ENCODE measurements at regions not wholly inside any gene's neighbourhood (a gene's known extent, or its start where the extent isn't known, plus 50 kb on each side); places are given as distances from the start of the nearest gene placed in this dataset.
"Not testable (repeated sequence)": the region's sequence is repeated elsewhere in the genome, so short reads cannot be mapped to it uniquely, and the experiment has no call there.

- no peak for DNase-seq
Measured at GRCh38 chr15:81897057-81897677, 148.7 kb downstream of the MEX3B start.

- no peak for DNase-seq
Measured at GRCh38 chr15:81896356-81896755, 149.5 kb downstream of the MEX3B start.

- no peak for DNase-seq
Measured at GRCh38 chr15:81895723-81896122, 150.1 kb downstream of the MEX3B start.

- DNase-seq = no peak
Measured at GRCh38 chr15:81894061-81894460, 151.8 kb downstream of the MEX3B start.

GRCh38 chr15:81893182-81893835 is 152.5 kb downstream of the MEX3B start:
- DNase-seq = no peak

- no peak for DNase-seq
Measured at GRCh38 chr15:81890496-81890895, 155.3 kb downstream of the MEX3B start.

GRCh38 chr15:81889485-81889881 is 156.3 kb downstream of the MEX3B start:
- no peak for DNase-seq

- DNase-seq = no peak
Measured at GRCh38 chr15:81888748-81889484, 156.9 kb downstream of the MEX3B start.

- DNase-seq = no peak
Measured at GRCh38 chr15:81887912-81888311, 157.9 kb downstream of the MEX3B start.

- DNase-seq = not testable (repeated sequence)
Measured at GRCh38 chr15:81887188-81887587, 158.6 kb downstream of the MEX3B start.

- no peak for DNase-seq
Measured at GRCh38 chr15:81886591-81886990, 159.2 kb downstream of the MEX3B start.

- no peak for DNase-seq
Measured at GRCh38 chr15:81886080-81886479, 159.7 kb downstream of the MEX3B start.

GRCh38 chr15:81885135-81885534 is 160.7 kb downstream of the MEX3B start:
- DNase-seq = no peak

GRCh38 chr15:81882504-81882903 is 163.3 kb downstream of the MEX3B start:
- DNase-seq = no peak

- DNase-seq = no peak
Measured at GRCh38 chr15:81880833-81881232, 165.0 kb downstream of the MEX3B start.

- no peak for DNase-seq
Measured at GRCh38 chr15:81880314-81880713, 165.5 kb downstream of the MEX3B start.

- not testable (repeated sequence) for DNase-seq
Measured at GRCh38 chr15:81875717-81876116, 170.1 kb downstream of the MEX3B start.

GRCh38 chr15:81870746-81871106 is 175.1 kb downstream of the MEX3B start:
- DNase-seq = not testable (repeated sequence)

- DNase-seq = not testable (repeated sequence)
Measured at GRCh38 chr15:81870062-81870745, 175.6 kb downstream of the MEX3B start.

- DNase-seq = no peak
Measured at GRCh38 chr15:81869161-81869954, 176.5 kb downstream of the MEX3B start.

GRCh38 chr15:81865850-81866537 is 179.8 kb downstream of the MEX3B start:
- no peak for DNase-seq

GRCh38 chr15:81863162-81863561 is 182.7 kb downstream of the MEX3B start:
- DNase-seq = no peak

Measured in CD4-positive, alpha-beta T cell treated with Interleukin-21 for 1 hour (primary cell).